Neural progenitor cell (in vitro differentiated cells): ENCODE measurements at regions not wholly inside any gene's neighbourhood (a gene's known extent, or its start where the extent isn't known, plus 50 kb on each side); places are given as distances from the start of the nearest gene placed in this dataset.

Experiments
- DNase-seq: peaks from one replicate; pipeline ENCODE4 v3.0.0-alpha.2; 2016; ENCODE audit warnings: low spot score
- H2AFZ ChIP-seq: fragments of 200-600 bp; sonication (generic); replicated peaks from 2 replicates; pipeline ENCODE4 v1.6.1; 2016; ENCODE audit warnings: antibody characterized with exemption
- H3F3A ChIP-seq: fragments of 200-600 bp; sonication (generic); 2 replicates; pipeline ENCODE4 v1.6.1; 2016; ENCODE audit warnings: antibody characterized with exemption, low read depth
- H3K27ac ChIP-seq: fragments of 200-600 bp; sonication (generic); 2 replicates; pipeline ENCODE4 v1.5.1; 2016; ENCODE audit warnings: mild to moderate bottlenecking
- H3K27me3 ChIP-seq: fragments of 200-600 bp; sonication (generic); 2 replicates; pipeline ENCODE4 v1.6.1; 2016; ENCODE audit warnings: mild to moderate bottlenecking, moderate library complexity
- H3K36me3 ChIP-seq: fragments of 200-600 bp; sonication (generic); 2 replicates; pipeline ENCODE4 v1.5.1; 2016
- H3K4me1 ChIP-seq: fragments of 200-600 bp; sonication (generic); 2 replicates; pipeline ENCODE4 v1.6.1; 2016; ENCODE audit warnings: mixed run types
- H3K4me2 ChIP-seq: fragments of 200-600 bp; sonication (generic); 2 replicates; pipeline ENCODE4 v1.6.1; 2016
- H3K4me3 ChIP-seq: fragments of 200-600 bp; sonication (generic); 2 replicates; pipeline ENCODE4 v1.5.1; 2016
- H3K79me2 ChIP-seq: fragments of 200-600 bp; sonication (generic); 2 replicates; pipeline ENCODE4 v1.6.1; 2016; ENCODE audit warnings: low read depth
- H3K9ac ChIP-seq: fragments of 200-600 bp; sonication (generic); 2 replicates; pipeline ENCODE4 v1.6.1; 2016
- H3K9me3 ChIP-seq: fragments of 200-600 bp; sonication (generic); 2 replicates; pipeline ENCODE4 v1.5.1; 2016; ENCODE audit warnings: low read depth
- H4K20me1 ChIP-seq: fragments of 200-600 bp; sonication (generic); 2 replicates; pipeline ENCODE4 v1.6.1; 2016; ENCODE audit warnings: low read depth
- H3K27ac Mint-ChIP-seq: 3 replicates; pipeline ENCODE4 v1.8.0; 2021; ENCODE audit warnings: mixed read lengths
- H3K27me3 Mint-ChIP-seq: 2 replicates; pipeline ENCODE4 v1.8.0; 2022; ENCODE audit warnings: low read depth, mild to moderate bottlenecking, inconsistent platforms, moderate library complexity, mixed read lengths; ENCODE audit not compliant: insufficient read depth
- H3K36me3 Mint-ChIP-seq: 3 replicates; pipeline ENCODE4 v1.8.0; 2021; ENCODE audit warnings: mixed read lengths
- H3K4me1 Mint-ChIP-seq: 3 replicates; pipeline ENCODE4 v1.8.0; 2021; ENCODE audit warnings: mixed read lengths
- H3K4me3 Mint-ChIP-seq: 3 replicates; pipeline ENCODE4 v1.8.0; 2021; ENCODE audit warnings: mild to moderate bottlenecking, moderate library complexity, mixed read lengths
- H3K9me3 Mint-ChIP-seq: 3 replicates; pipeline ENCODE4 v1.8.0; 2020; ENCODE audit warnings: mixed read lengths
- EZH2 ChIP-seq: fragments of 200-600 bp; sonication (generic); IDR thresholded peaks from 2 replicates; pipeline ENCODE4 v1.6.1; 2017; ENCODE audit warnings: antibody characterized with exemption, mild to moderate bottlenecking, moderate library complexity
- EZH2phosphoT487 ChIP-seq: fragments of 200-600 bp; sonication (generic); IDR thresholded peaks from 2 replicates; pipeline ENCODE4 v1.6.1; 2017; ENCODE audit warnings: antibody characterized with exemption
- TF ChIP-seq, protein P1 (sequence below): fragments of 200-600 bp; sonication (generic); IDR thresholded peaks from 2 replicates; pipeline ENCODE4 v1.5.1; 2017; ENCODE audit warnings: antibody characterized with exemption, mild to moderate bottlenecking

DNA sequence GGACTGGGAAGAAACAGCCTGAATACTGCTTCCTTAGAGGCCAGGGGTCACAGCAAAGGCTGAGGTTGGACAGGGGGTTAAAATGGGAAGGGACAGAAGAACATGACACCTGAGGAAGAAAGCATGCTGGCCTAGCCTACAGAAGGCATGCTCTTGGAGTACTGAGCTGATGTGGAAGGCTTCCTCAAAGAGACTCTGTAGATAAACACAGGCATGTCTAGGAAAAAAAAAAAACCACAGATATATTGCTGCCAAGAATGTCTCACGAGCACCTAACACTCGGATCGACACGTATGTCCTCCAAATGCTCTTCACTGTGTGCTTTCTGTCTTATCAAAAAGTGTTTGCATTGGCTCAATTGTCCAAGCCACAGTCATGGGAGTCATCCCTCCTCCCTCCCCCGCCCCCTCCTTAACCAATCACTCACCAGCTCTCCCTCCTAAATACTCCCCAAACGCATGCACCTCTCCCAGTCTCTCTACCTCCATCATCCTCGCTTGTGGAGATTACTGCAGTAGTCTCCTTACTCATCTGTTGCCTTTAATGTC is 101.1 kb upstream of the LRFN2 start:
- Histone ChIP-seq H3K27me3 (no peaks in the 10 kb centered on the region), H3K4me1 (no peaks in the 10 kb centered on the region), H3K36me3 (no peaks in the 10 kb centered on the region), H3F3A (no peaks in the 10 kb centered on the region), H4K20me1 (no peaks in the 10 kb centered on the region), H3K4me3 (no peak overlapping the region), H3K27ac (no peak overlapping the region), H3K4me2 (no peak overlapping the region), H2AFZ (no peak overlapping the region), H3K9me3 (no peaks in the 10 kb centered on the region), H3K79me2 (no peaks in the 10 kb centered on the region), H3K9ac (no peak overlapping the region)
- TF ChIP-seq EZH2 (no peak), EZH2phosphoT487 (no peak)
- TF ChIP-seq, protein P1, sequence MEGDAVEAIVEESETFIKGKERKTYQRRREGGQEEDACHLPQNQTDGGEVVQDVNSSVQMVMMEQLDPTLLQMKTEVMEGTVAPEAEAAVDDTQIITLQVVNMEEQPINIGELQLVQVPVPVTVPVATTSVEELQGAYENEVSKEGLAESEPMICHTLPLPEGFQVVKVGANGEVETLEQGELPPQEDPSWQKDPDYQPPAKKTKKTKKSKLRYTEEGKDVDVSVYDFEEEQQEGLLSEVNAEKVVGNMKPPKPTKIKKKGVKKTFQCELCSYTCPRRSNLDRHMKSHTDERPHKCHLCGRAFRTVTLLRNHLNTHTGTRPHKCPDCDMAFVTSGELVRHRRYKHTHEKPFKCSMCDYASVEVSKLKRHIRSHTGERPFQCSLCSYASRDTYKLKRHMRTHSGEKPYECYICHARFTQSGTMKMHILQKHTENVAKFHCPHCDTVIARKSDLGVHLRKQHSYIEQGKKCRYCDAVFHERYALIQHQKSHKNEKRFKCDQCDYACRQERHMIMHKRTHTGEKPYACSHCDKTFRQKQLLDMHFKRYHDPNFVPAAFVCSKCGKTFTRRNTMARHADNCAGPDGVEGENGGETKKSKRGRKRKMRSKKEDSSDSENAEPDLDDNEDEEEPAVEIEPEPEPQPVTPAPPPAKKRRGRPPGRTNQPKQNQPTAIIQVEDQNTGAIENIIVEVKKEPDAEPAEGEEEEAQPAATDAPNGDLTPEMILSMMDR: no peak
- no peak overlapping the region for H3K4me3 Mint-ChIP-seq
- H3K4me1 Mint-ChIP-seq: peaks cover 11% of the 10 kb centered on the region
- H3K27me3 Mint-ChIP-seq: peaks cover 8% of the 10 kb centered on the region
- DNase-seq: no peak
- H3K36me3 Mint-ChIP-seq: no peaks in the 10 kb centered on the region
- peaks cover 4% of the 10 kb centered on the region for H3K9me3 Mint-ChIP-seq
- H3K27ac Mint-ChIP-seq: no peak overlapping the region

DNA sequence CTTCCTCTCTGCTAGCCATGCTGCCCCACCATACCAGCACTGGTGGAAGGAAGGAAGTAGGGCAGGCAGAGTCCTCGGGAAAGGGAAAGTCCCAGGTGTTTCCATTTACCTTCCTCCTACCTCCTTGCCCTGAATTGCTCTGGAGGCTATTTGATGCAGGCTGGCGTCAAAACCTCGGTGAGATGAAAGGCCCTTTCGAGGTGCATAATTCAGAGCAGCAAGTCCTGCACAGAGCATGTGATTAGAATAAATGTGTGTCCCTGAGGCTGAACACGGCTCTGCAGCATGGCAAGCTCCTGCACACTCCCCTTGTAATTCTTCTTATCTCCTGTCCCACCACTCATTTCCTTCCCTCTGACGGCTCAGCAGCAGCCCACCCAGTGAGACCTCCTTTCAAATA is 98.7 kb upstream of the LRFN2 start:
- H3K4me1 ChIP-seq: no peaks in the 10 kb centered on the region
- peaks cover 6% of the 10 kb centered on the region for H3K27me3 Mint-ChIP-seq
- H3K4me2 ChIP-seq: no peak overlapping the region
- H3K9me3 ChIP-seq: no peaks in the 10 kb centered on the region
- H3K4me1 Mint-ChIP-seq: peaks cover 11% of the 10 kb centered on the region
- TF ChIP-seq, protein P1: no peak
- TF ChIP-seq EZH2phosphoT487 (no peak), EZH2 (no peak)
- no peak overlapping the region for H3K4me3 ChIP-seq
- H4K20me1 ChIP-seq: no peaks in the 10 kb centered on the region
- H3K36me3 Mint-ChIP-seq: no peaks in the 10 kb centered on the region
- H3K79me2 ChIP-seq: no peaks in the 10 kb centered on the region
- H3K27me3 ChIP-seq: peaks cover 1% of the 10 kb centered on the region
- no peaks in the 10 kb centered on the region for H3K36me3 ChIP-seq
- no peak for DNase-seq
- H3K9ac ChIP-seq: no peak overlapping the region
- no peaks in the 10 kb centered on the region for H3F3A ChIP-seq
- no peak overlapping the region for H2AFZ ChIP-seq
- no peak overlapping the region for H3K27ac ChIP-seq
- peaks cover 4% of the 10 kb centered on the region for H3K9me3 Mint-ChIP-seq
- H3K4me3 Mint-ChIP-seq: no peak overlapping the region
- H3K27ac Mint-ChIP-seq: no peak overlapping the region

DNA sequence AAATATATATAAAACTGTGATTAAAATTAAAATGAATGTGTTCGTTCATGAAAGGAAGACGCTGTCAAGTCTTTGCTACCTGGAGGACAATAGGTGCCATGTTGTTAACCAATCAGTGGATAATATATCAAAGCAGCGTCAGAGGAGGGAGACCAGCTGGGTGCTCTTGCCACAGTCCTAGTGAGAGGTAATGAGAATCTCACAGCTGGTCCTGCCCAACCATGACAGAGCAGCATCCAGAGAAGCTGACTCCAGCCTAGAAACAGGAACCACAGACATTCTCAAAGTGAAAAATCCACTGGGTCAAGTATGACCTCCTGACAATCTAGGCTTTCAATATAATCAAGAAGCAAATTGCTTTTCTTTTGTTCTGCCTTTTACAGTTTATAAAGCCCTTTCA is 94.5 kb upstream of the LRFN2 start:
- Mint-ChIP-seq H3K9me3 (peaks cover 4% of the 10 kb centered on the region), H3K27ac (no peak overlapping the region), H3K4me1 (peaks cover 4% of the 10 kb centered on the region), H3K27me3 (peaks cover 3% of the 10 kb centered on the region), H3K4me3 (no peak overlapping the region), H3K36me3 (no peaks in the 10 kb centered on the region)
- no peaks in the 10 kb centered on the region for H3K79me2 ChIP-seq
- H3F3A ChIP-seq: no peaks in the 10 kb centered on the region
- H3K9ac ChIP-seq: no peak overlapping the region
- no peak overlapping the region for H3K4me3 ChIP-seq
- DNase-seq: no peak
- H3K4me1 ChIP-seq: no peaks in the 10 kb centered on the region
- TF ChIP-seq EZH2: no peak
- TF ChIP-seq, protein P1: no peak
- no peak for TF ChIP-seq EZH2phosphoT487
- H3K4me2 ChIP-seq: no peak overlapping the region
- no peak overlapping the region for H3K27ac ChIP-seq
- no peaks in the 10 kb centered on the region for H3K9me3 ChIP-seq
- no peaks in the 10 kb centered on the region for H3K36me3 ChIP-seq
- H4K20me1 ChIP-seq: no peaks in the 10 kb centered on the region
- H2AFZ ChIP-seq: no peak overlapping the region
- H3K27me3 ChIP-seq: peaks cover 5% of the 10 kb centered on the region

DNA sequence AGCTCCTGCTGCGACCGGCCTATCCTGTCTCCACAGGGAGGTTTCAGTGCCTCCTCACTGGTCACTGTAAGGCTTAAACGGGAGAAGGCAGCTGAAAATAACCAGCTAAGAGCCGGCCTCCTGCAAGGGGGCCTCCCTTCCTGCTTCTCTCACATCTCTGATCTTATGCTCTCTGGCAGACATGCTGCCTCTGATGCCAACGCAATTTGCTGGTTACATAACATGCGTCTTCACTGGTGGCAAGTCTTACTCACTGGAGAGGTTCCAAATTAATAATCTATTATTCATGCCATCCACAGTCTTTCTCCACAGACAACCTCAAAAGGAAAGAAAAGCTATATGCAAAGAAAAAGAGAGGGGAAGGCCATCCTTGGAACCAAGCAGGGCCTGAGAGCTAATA is 91.8 kb upstream of the LRFN2 start:
- TF ChIP-seq EZH2 (no peak), EZH2phosphoT487 (no peak)
- TF ChIP-seq, protein P1: no peak
- no peak overlapping the region for H3K9ac ChIP-seq

More for the DNA sequence above, 91.8 kb upstream of the LRFN2 start:
- Mint-ChIP-seq H3K27ac (no peak overlapping the region), H3K9me3 (no peaks in the 10 kb centered on the region), H3K27me3 (no peaks in the 10 kb centered on the region), H3K36me3 (no peaks in the 10 kb centered on the region), H3K4me3 (no peak overlapping the region), H3K4me1 (peaks cover 4% of the 10 kb centered on the region)
- Histone ChIP-seq H3K79me2 (no peaks in the 10 kb centered on the region), H4K20me1 (no peaks in the 10 kb centered on the region), H3K4me3 (no peak overlapping the region), H3K27ac (no peak overlapping the region), H2AFZ (no peak overlapping the region), H3F3A (no peaks in the 10 kb centered on the region), H3K4me2 (no peak overlapping the region), H3K27me3 (peaks cover 5% of the 10 kb centered on the region), H3K9me3 (no peaks in the 10 kb centered on the region), H3K4me1 (no peaks in the 10 kb centered on the region), H3K36me3 (no peaks in the 10 kb centered on the region)
- no peak for DNase-seq
